GM18873 (cell line): ENCODE measurements at regions not wholly inside any gene's neighbourhood (a gene's known extent, or its start where the extent isn't known, plus 50 kb on each side); places are given as distances from the start of the nearest gene placed in this dataset.

ENCODE experiments used
- ATAC-seq: cut with Tn5 transposase; IDR thresholded peaks from one replicate; pipeline ENCODE4 v1.9.1; 2021; ENCODE audit warnings: mild to moderate bottlenecking, moderate library complexity, moderate number of reproducible peaks; ENCODE audit not compliant: unreplicated experiment, low FRiP score

DNA sequence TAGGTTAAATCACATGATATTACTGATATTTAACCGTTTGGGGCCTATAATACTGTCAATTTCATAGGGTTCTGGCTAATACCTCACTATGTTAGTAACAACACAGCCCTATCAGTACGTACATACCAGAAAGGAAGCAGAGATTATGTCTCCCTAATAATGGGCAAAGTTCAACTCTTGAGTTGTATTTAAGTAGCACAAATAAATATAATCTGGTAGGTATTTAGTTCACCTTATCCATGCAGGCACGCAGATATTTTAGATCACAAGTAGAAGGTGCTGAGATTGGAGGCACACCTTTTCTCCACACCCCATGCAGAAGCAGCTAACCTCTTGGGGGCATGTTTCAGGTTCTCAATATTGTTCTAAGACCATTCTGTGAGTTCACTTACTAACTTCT is 118.9 kb downstream of the IRS1 start:
- ATAC-seq: no peak

DNA sequence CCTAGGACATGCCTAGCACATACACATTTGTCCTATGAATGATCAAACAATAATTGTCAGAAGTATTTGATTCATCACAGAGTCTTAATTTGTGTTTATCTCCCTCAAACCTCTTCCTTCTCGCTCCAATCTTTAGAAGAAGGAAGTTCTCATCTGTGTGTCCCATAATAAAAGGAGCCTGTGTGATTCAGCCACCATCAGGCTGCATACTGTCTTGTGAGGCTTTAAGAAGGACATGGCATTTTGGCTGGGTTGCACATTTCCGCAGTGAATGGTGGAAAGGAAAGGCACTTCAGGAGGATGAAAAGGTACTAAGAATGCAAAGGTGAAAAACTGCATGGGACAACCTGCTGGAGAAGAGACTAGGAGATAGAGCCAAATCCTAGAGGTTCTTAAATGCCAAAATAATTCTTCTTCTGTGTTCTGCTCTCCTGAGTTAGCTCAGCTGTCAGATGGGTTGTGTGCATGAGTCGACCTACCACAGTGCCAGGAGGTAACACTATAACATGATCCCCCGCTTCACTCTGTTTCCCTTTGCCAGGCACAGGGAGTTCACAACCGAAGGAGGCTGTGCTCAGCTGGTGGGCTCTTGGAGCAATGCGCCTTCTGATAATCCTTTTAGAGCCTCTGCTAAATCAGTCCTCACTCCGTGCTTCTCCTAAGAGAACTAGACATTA is 120.1 kb downstream of the IRS1 start:
- no peak for ATAC-seq

GRCh38 chr2:226678422-226678821 is 121.2 kb downstream of the IRS1 start:
- ATAC-seq: no peak

DNA sequence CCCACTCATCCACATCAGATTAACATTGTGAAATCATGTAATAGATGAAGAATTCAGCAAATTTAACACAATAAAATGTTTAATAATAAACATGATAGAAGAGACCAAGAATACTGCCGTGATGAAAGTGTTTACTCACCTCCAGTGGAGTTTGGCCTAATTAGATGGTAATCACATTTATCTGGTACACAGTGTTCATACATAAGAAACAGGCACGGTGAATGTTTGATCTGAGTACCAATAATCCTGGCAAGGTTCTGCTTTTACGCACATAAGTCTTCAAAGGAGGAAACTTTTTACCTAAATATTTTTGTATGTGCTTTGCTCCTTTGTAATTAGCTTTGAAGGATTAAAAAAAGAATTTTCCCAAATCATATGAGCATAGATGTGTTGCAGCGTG is 122.5 kb downstream of the IRS1 start:
- ATAC-seq: no peak

DNA sequence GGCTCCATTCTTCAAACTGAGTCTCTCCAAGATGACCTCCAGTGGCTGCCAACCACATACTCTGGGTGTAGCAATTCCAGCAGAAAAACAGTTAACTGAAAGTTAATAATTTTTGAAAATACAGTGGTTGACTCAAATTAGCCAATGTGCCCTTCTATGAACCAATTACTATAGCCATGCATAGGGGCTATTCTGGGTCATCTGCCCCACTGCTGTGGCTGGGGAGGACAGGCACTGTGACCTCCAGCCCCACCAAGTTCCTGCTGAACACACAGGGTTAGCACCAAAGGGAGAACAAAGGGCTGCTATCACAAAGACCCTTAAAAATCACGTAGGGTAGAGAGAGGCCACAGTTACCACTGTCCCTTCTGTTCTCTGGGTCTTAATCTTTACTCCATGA is 123.0 kb downstream of the IRS1 start:
- no peak for ATAC-seq

- ATAC-seq: no peak
Measured at GRCh38 chr2:226674123-226674522, 125.5 kb downstream of the IRS1 start.

GRCh38 chr2:226673314-226673723 is 126.3 kb downstream of the IRS1 start:
- no peak for ATAC-seq

DNA sequence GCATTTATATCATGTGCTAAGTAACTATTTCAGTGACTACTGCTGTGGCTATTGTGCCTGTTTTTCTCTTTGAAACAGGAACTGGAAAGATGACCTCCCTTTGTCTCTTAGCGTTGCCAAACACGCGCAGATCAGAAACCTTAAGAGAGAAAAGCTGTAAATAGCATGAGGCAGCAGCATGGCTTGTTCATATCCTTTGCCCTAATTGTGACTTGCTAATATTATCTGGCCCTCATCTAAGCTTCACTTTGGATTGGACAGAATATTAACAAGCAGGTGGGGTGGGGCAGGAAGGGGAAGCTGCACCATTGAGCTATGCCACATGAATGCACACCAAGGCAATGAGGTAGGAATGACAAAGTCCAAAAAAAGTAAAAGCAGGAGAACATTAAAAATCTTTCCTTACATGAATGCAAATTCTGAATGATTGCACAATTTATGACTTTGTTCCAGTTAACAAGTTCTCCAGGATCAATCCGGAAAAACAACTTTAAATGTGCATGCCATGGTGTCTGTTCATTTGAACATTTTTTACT is 128.4 kb downstream of the IRS1 start:
- ATAC-seq: no peak

GRCh38 chr2:226669905-226670304 is 129.7 kb downstream of the IRS1 start:
- no peak for ATAC-seq

DNA sequence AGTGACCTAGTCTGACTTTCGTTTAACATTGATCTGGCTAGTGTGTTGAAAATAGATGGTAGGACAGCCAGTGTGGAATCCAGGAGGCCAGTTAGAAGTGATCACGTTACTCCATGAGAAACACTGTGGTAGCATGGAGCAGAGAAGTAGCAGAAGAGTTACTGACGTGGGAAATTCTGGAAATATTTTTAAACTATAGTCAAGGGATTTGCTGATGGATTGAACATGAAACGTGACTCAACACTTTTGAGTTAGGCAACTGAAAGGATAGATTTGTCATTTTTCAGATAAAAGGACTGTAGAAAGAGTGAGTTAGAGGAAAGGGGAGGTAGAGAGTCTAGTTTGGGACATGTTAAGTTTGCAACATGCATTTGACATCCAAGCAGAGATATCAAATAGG is 130.4 kb downstream of the IRS1 start:
- ATAC-seq: no peak

DNA sequence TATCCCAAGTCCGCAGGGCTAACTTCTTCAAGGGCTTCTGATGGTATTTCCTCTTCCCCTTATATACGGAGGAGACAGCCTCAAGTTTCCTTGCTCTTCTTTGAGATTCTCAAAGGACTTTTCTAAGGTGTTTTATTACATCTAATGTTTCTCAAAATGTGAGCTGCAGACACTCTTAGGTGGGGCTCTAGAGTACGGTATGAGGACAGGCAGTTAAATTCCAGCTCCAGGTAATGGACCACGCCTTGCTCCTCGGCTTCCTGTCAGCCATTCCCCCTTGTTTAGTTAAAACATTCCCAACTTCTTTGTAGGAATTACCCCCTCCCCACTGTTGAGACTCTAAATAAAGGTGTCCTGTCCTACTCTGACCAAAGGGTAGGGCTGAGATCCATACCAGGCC is 131.9 kb downstream of the IRS1 start:
- ATAC-seq: no peak

DNA sequence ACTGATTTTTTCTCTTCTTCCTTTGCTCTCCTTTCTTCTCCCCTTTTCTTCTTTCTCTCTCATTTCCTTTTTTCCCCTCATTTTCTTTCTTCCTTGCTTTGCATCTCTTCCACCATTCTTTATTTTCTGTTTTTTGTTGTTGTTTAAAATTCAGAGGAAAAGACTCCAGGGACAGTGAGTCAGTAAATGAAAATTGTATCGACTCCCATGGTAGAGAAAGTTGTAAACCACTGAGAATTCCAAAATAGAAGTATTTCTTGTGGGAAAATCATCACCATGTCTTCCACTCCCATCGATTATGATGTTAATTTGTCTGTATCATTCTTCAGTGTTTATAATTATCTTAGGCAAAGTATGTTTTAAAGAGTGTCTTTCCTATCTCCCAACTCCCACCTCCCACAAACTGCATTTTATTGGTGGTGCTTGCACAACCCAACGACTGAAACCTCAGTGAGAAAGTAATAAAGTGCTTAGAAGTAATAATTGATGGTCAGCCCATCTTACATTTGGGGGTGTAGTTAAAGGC is 134.3 kb downstream of the IRS1 start:
- ATAC-seq: no peak

DNA sequence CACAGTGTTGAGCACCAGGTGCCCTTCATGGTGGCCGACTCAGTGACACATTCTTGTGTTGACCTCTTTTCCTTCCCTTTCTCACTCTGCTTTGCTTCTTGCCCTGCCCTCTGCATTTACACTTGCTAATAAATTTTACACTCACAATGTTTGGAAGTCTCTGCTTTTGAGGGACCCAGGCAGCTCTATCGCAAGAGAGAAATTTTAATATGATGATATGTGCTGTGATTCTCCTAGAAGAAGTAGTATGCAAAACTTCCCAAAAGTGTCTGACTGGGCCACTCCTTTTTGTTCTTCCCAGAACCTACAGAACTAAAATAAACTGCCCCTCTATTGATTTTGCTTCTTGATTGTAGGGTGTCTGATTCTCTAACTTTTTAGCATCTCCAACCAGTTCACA is 135.0 kb downstream of the IRS1 start:
- ATAC-seq: no peak

- no peak for ATAC-seq
Measured at GRCh38 chr2:226664140-226664539, 135.5 kb downstream of the IRS1 start.

DNA sequence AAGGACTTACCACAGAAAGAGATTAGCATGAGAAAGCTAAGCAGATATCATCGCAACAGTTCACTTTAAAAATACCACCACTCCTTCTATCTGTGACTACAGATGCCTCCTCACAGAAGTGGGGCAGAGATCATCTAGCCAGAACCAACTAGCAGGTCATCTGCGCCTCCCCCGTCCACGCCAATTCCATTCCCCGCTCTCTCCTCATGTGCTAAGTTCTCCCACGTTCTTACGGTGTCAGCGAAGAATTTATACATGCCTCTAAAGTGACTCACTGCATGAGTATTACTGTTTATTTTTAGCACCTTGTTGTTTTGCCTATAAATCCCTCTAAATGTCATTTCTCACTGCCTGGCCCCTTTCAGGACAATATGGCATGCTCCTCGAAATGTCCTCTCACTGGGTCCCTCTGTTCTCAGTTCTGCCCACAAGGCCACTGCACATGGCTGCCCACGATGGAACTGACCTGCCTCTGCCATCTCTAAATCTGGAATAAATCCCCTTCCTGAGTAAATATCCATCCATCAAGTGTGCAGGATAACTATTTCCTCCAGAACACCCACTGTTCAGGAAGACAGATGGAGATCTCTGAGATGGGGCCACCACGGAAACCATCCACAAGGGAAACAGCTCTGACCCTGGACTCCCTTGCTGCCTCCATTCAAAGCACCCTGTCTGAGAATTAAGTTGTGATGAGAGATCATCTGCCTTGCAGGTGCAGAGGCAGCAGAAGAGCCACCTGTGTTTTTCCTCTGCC is 137.7 kb downstream of the IRS1 start:
- ATAC-seq: no peak

GRCh38 chr2:226660526-226660925 is 139.1 kb downstream of the IRS1 start:
- ATAC-seq: no peak

- ATAC-seq: no peak
Measured at GRCh38 chr2:226660124-226660523, 139.5 kb downstream of the IRS1 start.

DNA sequence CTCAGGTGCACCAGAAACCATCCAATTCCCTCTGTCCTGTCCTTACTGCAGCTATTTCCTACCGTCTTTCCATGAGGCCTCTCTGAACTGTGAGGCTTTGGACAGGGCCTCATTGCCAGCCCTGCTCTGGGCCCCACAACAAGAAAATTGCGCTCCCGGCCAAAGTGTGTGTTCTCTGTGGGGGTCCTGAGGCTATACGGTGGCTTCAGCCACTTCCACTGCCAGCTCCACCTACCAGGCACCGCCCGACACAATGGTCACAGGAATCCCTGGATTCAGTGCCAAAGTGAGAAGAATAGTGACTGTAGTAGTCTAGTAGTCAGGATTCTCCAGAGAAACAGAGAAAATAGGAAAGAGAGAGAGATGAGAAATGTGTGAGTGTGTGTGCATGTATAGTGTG is 140.2 kb downstream of the IRS1 start:
- ATAC-seq: no peak

- ATAC-seq: no peak
Measured at GRCh38 chr2:226658555-226658954, 141.1 kb downstream of the IRS1 start.

- ATAC-seq: no peak
Measured at GRCh38 chr2:226657340-226658053, 142.1 kb downstream of the IRS1 start.

DNA sequence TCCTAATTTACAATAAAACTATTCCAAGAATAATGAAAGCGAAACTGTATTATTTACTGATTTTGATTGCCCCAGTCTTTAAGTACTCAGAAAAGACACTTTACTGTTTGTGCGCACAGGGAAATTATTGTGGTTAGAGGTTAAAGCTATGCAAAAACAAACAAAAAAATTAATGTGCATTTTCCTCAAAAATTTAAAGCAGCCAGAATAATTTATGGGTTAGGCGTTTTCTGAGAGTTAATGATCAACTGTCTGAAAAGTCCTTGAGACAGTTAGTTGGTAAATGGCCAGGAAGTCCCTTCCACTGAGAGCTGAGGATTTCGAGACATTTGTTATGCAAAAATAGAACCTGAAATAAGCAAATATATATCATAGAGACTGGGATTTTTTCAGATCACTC is 143.3 kb downstream of the IRS1 start:
- ATAC-seq: no peak
